ENCODE measurements at regions not wholly inside any gene's neighbourhood (a gene's known extent, or its start where the extent isn't known, plus 50 kb on each side); places are given as distances from the start of the nearest gene placed in this dataset.

- no peaks in the 10 kb centered on the region for H3K36me3 ChIP-seq
- H3K4me1 ChIP-seq = no peaks in the 10 kb centered on the region
- no peak overlapping the region for H3K4me2 ChIP-seq
- Mint-ChIP-seq H3K27ac (no peak overlapping the region), H3K36me3 (no peaks in the 10 kb centered on the region), H3K4me3 (no peak overlapping the region), H3K4me1 (no peaks in the 10 kb centered on the region), H3K9me3 (no peaks in the 10 kb centered on the region), H3K27me3 (ENCODE audit: insufficient read depth, low read depth) (peaks cover 2% of the 10 kb centered on the region)
- no peaks in the 10 kb centered on the region for H3K27me3 ChIP-seq
- no peaks in the 10 kb centered on the region for H4K20me1 ChIP-seq (ENCODE audit: low read depth)
- TF ChIP-seq EZH2 (IDR thresholded peaks at IDR 0.05) (no peak), CTCF (IDR thresholded peaks at IDR 0.05) (no peak), EZH2phosphoT487 (IDR thresholded peaks at IDR 0.05) (no peak)
- no peak overlapping the region for H3K27ac ChIP-seq
- H3F3A ChIP-seq (ENCODE audit: low read depth) = no peaks in the 10 kb centered on the region
- DNase-seq (ENCODE audit: low spot score) = no peak
- H3K9me3 ChIP-seq (ENCODE audit: low read depth) = no peaks in the 10 kb centered on the region
- H2AFZ ChIP-seq (replicated peaks) = no peak overlapping the region
- H3K9ac ChIP-seq = no peak overlapping the region
- H3K79me2 ChIP-seq (ENCODE audit: low read depth) = no peaks in the 10 kb centered on the region
- no peak overlapping the region for H3K4me3 ChIP-seq
Measured at GRCh38 chr2:48844417-48845155, 89.1 kb upstream of the LHCGR start.

GRCh38 chr2:48841126-48841525, 85.6 kb upstream of the LHCGR start:
- H3K27ac ChIP-seq = no peak overlapping the region
- no peaks in the 10 kb centered on the region for H3K4me1 Mint-ChIP-seq
- H3K4me1 ChIP-seq = no peaks in the 10 kb centered on the region
- no peaks in the 10 kb centered on the region for H3K36me3 Mint-ChIP-seq
- H3K4me3 ChIP-seq = no peak overlapping the region
- DNase-seq (ENCODE audit: low spot score) = no peak
- H3F3A ChIP-seq (ENCODE audit: low read depth) = no peaks in the 10 kb centered on the region
- no peaks in the 10 kb centered on the region for H3K36me3 ChIP-seq
- H3K9ac ChIP-seq = no peak overlapping the region
- no peaks in the 10 kb centered on the region for H3K9me3 ChIP-seq (ENCODE audit: low read depth)
- H3K79me2 ChIP-seq (ENCODE audit: low read depth) = no peaks in the 10 kb centered on the region
- H3K27me3 Mint-ChIP-seq (ENCODE audit: insufficient read depth, low read depth) = no peaks in the 10 kb centered on the region
- H3K27ac Mint-ChIP-seq = no peak overlapping the region
- H3K27me3 ChIP-seq = no peaks in the 10 kb centered on the region
- H4K20me1 ChIP-seq (ENCODE audit: low read depth) = no peaks in the 10 kb centered on the region
- H3K9me3 Mint-ChIP-seq = no peaks in the 10 kb centered on the region
- no peak overlapping the region for H3K4me2 ChIP-seq
- no peak overlapping the region for H3K4me3 Mint-ChIP-seq
- H2AFZ ChIP-seq (replicated peaks) = no peak overlapping the region
- TF ChIP-seq EZH2phosphoT487 (IDR thresholded peaks at IDR 0.05) (no peak), EZH2 (IDR thresholded peaks at IDR 0.05) (no peak), CTCF (IDR thresholded peaks at IDR 0.05) (no peak)

GRCh38 chr2:48838029-48838428, 82.5 kb upstream of the LHCGR start:
- H3K4me1 ChIP-seq = no peaks in the 10 kb centered on the region
- TF ChIP-seq CTCF (IDR thresholded peaks at IDR 0.05) (no peak), EZH2 (IDR thresholded peaks at IDR 0.05) (no peak), EZH2phosphoT487 (IDR thresholded peaks at IDR 0.05) (no peak)
- no peak overlapping the region for H3K27ac ChIP-seq
- H4K20me1 ChIP-seq (ENCODE audit: low read depth) = no peaks in the 10 kb centered on the region
- H3K36me3 ChIP-seq = no peaks in the 10 kb centered on the region
- H3K27me3 Mint-ChIP-seq (ENCODE audit: insufficient read depth, low read depth) = no peaks in the 10 kb centered on the region
- H3K27me3 ChIP-seq = no peaks in the 10 kb centered on the region
- no peak overlapping the region for H3K9ac ChIP-seq
- H2AFZ ChIP-seq (replicated peaks) = no peak overlapping the region
- no peaks in the 10 kb centered on the region for H3K36me3 Mint-ChIP-seq
- no peaks in the 10 kb centered on the region for H3K79me2 ChIP-seq (ENCODE audit: low read depth)
- H3K9me3 ChIP-seq (ENCODE audit: low read depth) = no peaks in the 10 kb centered on the region
- H3K4me3 Mint-ChIP-seq = no peak overlapping the region
- H3F3A ChIP-seq (ENCODE audit: low read depth) = no peaks in the 10 kb centered on the region
- H3K27ac Mint-ChIP-seq = no peak overlapping the region
- H3K4me2 ChIP-seq = no peak overlapping the region
- peaks cover 18% of the 10 kb centered on the region for H3K9me3 Mint-ChIP-seq
- no peaks in the 10 kb centered on the region for H3K4me1 Mint-ChIP-seq
- no peak overlapping the region for H3K4me3 ChIP-seq
- no peak for DNase-seq (ENCODE audit: low spot score)

Data from neural progenitor cell (in vitro differentiated cells).